ENCODE measurements at regions not wholly inside any gene's neighbourhood (a gene's known extent, or its start where the extent isn't known, plus 50 kb on each side); places are given as distances from the start of the nearest gene placed in this dataset.

GRCh38 chr1:55937840-55938375 is 641.5 kb downstream of the PLPP3 start:
- POLR2A ChIA-PET = no interaction called here
- no peaks in the 10 kb centered on the region for H3K36me3 ChIP-seq (ENCODE audit: control insufficient read depth in 2 of 2, extremely low read depth in 1 of 2, insufficient read depth in 1 of 2, low read length in 1 of 2)
- Mint-ChIP-seq H3K27me3 (no peaks in the 10 kb centered on the region), H3K36me3 (no peaks in the 10 kb centered on the region), H3K4me3 (no peak overlapping the region), H3K27ac (no peak overlapping the region), H3K4me1 (no peaks in the 10 kb centered on the region), H3K9me3 (peaks cover 5 to 9% (median 6%) of the 10 kb centered on the region in 3 donors)
- DNase-seq (no peak), ATAC-seq (replicated peaks in 1 of 4) (no peak)
- H3K27ac ChIP-seq (ENCODE audit: low read length) = no peak overlapping the region
- no peaks in the 10 kb centered on the region for H3K9me3 ChIP-seq
- H3K4me3 ChIP-seq (ENCODE audit: control insufficient read depth in 1 of 2, extremely low read depth in 1 of 2, low read length in 1 of 2) = no peak overlapping the region
- CTCF ChIA-PET = no interaction called here
- H3K27me3 ChIP-seq (replicated peaks in 1 of 2; ENCODE audit: control insufficient read depth in 2 of 2, extremely low read depth in 1 of 2, insufficient read depth in 2 of 2, low read length in 1 of 2) = no peaks in the 10 kb centered on the region
- 77% methylated on average over 2 of the region's 3 CpGs for WGBS (ENCODE audit: insufficient coverage)
- no peaks in the 10 kb centered on the region for H3K4me1 ChIP-seq (ENCODE audit: control insufficient read depth in 1 of 2, extremely low read depth in 1 of 2, insufficient read depth in 2 of 2, low read length in 2 of 2)

- H3K9me3 ChIP-seq = no peaks in the 10 kb centered on the region
- H3K27ac Mint-ChIP-seq = no peak overlapping the region
- CTCF ChIA-PET = no interaction called here
- no peaks in the 10 kb centered on the region for H3K4me1 ChIP-seq (ENCODE audit: control insufficient read depth in 1 of 2, extremely low read depth in 1 of 2, insufficient read depth in 2 of 2, low read length in 2 of 2)
- H3K27me3 Mint-ChIP-seq = peaks cover 0 to 1% of the 10 kb centered on the region in 2 donors
- POLR2A ChIA-PET = no interaction called here
- H3K4me1 Mint-ChIP-seq = no peaks in the 10 kb centered on the region
- H3K27ac ChIP-seq (ENCODE audit: low read length) = no peak overlapping the region
- no peaks in the 10 kb centered on the region for H3K27me3 ChIP-seq (replicated peaks in 1 of 2; ENCODE audit: control insufficient read depth in 2 of 2, extremely low read depth in 1 of 2, insufficient read depth in 2 of 2, low read length in 1 of 2)
- ATAC-seq (replicated peaks in 1 of 4) = no peak
- H3K4me3 Mint-ChIP-seq = no peak overlapping the region
- no peak for DNase-seq
- H3K36me3 ChIP-seq (ENCODE audit: control insufficient read depth in 2 of 2, extremely low read depth in 1 of 2, insufficient read depth in 1 of 2, low read length in 1 of 2) = no peaks in the 10 kb centered on the region
- no CpG with 5 or more reads among the region's 5 CpGs for WGBS (ENCODE audit: insufficient coverage)
- H3K36me3 Mint-ChIP-seq = no peaks in the 10 kb centered on the region
- no peak overlapping the region for H3K4me3 ChIP-seq (ENCODE audit: control insufficient read depth in 1 of 2, extremely low read depth in 1 of 2, low read length in 1 of 2)
- H3K9me3 Mint-ChIP-seq = peaks cover 5 to 9% (median 9%) of the 10 kb centered on the region in 3 donors
These were observed 644.1 kb downstream of the PLPP3 start for GRCh38 chr1:55935236-55935635.

DNA sequence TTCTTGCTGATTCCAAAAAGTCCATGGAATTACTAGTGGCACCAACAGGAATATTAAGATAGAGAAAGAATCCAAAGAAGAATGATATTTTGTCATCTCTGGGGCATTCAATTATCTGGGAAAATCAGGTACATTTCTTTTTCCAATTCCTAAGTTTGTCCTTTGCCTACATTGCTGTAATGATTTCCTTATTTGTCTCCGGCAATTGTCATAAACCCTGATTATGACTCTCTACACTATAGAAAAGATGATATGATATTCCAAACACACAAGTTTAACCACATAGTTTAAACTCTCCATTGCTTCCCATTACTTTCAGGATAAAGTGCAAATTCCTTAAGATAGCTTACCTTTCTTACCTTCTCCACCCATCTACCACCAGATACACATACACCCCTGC is 647.0 kb downstream of the PLPP3 start:
- ATAC-seq (replicated peaks in 1 of 4) (no peak), DNase-seq (no peak)
- no peaks in the 10 kb centered on the region for H3K36me3 ChIP-seq (ENCODE audit: control insufficient read depth in 2 of 2, extremely low read depth in 1 of 2, insufficient read depth in 1 of 2, low read length in 1 of 2)
- CTCF ChIA-PET = no interaction called here
- H3K4me3 ChIP-seq (ENCODE audit: control insufficient read depth in 1 of 2, extremely low read depth in 1 of 2, low read length in 1 of 2) = no peak overlapping the region
- POLR2A ChIA-PET = no interaction called here
- H3K9me3 ChIP-seq = no peaks in the 10 kb centered on the region
- H3K9me3 Mint-ChIP-seq = peaks cover 5 to 9% (median 9%) of the 10 kb centered on the region in 3 donors
- H3K27ac Mint-ChIP-seq = no peak overlapping the region
- H3K36me3 Mint-ChIP-seq = no peaks in the 10 kb centered on the region
- H3K27me3 ChIP-seq (replicated peaks in 1 of 2; ENCODE audit: control insufficient read depth in 2 of 2, extremely low read depth in 1 of 2, insufficient read depth in 2 of 2, low read length in 1 of 2) = peaks cover 0 to 4% of the 10 kb centered on the region in 2 experiments
- H3K27ac ChIP-seq (ENCODE audit: low read length) = no peak overlapping the region
- no peaks in the 10 kb centered on the region for H3K4me1 Mint-ChIP-seq
- H3K4me1 ChIP-seq (ENCODE audit: control insufficient read depth in 1 of 2, extremely low read depth in 1 of 2, insufficient read depth in 2 of 2, low read length in 2 of 2) = no peaks in the 10 kb centered on the region
- peaks cover 0 to 1% of the 10 kb centered on the region in 2 donors for H3K27me3 Mint-ChIP-seq
- WGBS (ENCODE audit: insufficient coverage) = no CpG with 5 or more reads among the region's 1 CpG
- no peak overlapping the region for H3K4me3 Mint-ChIP-seq

DNA sequence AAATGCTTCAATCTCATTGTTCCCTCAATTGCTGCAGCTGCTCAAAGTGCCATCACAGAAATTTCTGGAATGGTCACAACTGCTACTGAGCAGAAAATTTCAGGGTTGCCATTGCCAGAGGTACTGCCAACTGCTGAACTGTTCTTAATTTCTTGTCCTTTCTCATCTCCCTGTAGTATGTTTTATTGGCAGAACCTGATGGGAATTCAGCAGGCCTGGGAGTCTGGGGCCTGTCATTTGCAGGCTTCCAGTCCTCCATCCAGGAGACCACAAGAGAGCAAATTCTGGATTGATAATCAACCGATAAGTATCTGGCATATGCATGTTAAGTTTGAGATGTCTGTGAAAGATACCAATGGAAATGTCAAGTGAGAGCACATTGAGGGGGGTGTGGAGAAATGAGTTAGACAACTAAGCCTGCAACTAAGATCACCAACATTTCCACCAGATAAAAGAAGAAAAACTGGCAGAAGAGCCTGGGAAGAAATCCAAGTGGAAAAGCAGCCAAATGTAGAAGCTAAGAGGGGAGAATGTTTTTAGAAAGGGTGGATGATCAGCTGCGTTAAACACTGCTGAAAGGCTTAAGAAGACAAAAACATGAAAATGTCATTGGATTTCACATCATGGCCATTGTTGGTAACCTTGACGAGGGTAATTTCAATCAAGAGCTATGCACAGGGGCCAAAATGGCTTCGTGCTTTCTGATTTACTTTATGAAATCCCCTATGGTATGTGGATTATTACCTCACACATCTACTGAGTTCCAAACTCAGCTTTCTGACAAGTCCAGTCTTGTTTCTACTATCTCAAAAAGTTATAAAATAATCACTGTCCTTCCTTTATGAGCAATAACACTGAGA is 648.1 kb downstream of the PLPP3 start:
- peaks cover 0 to 4% of the 10 kb centered on the region in 2 experiments for H3K27me3 ChIP-seq (replicated peaks in 1 of 2; ENCODE audit: control insufficient read depth in 2 of 2, extremely low read depth in 1 of 2, insufficient read depth in 2 of 2, low read length in 1 of 2)
- peaks cover 5 to 9% (median 7%) of the 10 kb centered on the region in 3 donors for H3K9me3 Mint-ChIP-seq
- H3K36me3 Mint-ChIP-seq = no peaks in the 10 kb centered on the region
- DNase-seq (no peak), ATAC-seq (replicated peaks in 1 of 4) (no peak)
- no peak overlapping the region for H3K27ac Mint-ChIP-seq
- WGBS (ENCODE audit: insufficient coverage) = 100% methylated on average over 1 of the region's 4 CpGs
- no peak overlapping the region for H3K4me3 ChIP-seq (ENCODE audit: control insufficient read depth in 1 of 2, extremely low read depth in 1 of 2, low read length in 1 of 2)
- no peaks in the 10 kb centered on the region for H3K9me3 ChIP-seq
- POLR2A ChIA-PET = no interaction called here
- H3K4me1 Mint-ChIP-seq = no peaks in the 10 kb centered on the region
- H3K27ac ChIP-seq (ENCODE audit: low read length) = no peak overlapping the region
- H3K36me3 ChIP-seq (ENCODE audit: control insufficient read depth in 2 of 2, extremely low read depth in 1 of 2, insufficient read depth in 1 of 2, low read length in 1 of 2) = no peaks in the 10 kb centered on the region
- no peaks in the 10 kb centered on the region for H3K4me1 ChIP-seq (ENCODE audit: control insufficient read depth in 1 of 2, extremely low read depth in 1 of 2, insufficient read depth in 2 of 2, low read length in 2 of 2)
- CTCF ChIA-PET = no interaction called here
- H3K4me3 Mint-ChIP-seq = no peak overlapping the region
- peaks cover 0 to 1% of the 10 kb centered on the region in 2 donors for H3K27me3 Mint-ChIP-seq

DNA sequence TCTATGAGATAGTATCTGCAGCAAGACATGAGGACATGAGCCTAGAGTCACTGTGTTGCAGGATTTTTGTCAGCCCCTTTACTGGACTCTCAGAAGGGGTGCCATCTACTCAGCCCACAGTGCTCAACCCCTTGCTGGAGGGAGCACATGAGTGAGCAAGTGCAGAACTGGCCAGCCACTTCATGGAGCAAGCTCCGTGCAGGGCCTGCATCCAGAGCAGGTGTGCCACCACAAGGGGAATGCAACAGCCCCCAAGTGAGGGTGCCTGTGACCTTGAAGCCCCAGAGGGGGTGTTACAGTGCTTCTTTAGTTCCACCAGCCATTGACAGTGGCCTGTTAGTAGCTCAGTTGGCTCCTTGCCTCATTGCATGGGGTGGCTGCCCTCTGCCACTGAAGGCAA is 649.7 kb downstream of the PLPP3 start:
- ATAC-seq (replicated peaks in 1 of 4) = no peak
- H3K9me3 Mint-ChIP-seq = peaks cover 0 to 3% (median 3%) of the 10 kb centered on the region in 3 donors
- H3K27ac ChIP-seq (ENCODE audit: low read length) = no peak overlapping the region
- H3K36me3 ChIP-seq (ENCODE audit: control insufficient read depth in 2 of 2, extremely low read depth in 1 of 2, insufficient read depth in 1 of 2, low read length in 1 of 2) = no peaks in the 10 kb centered on the region
- POLR2A ChIA-PET = no interaction called here
- 67% methylated on average over 1 of the region's 1 CpG for WGBS (ENCODE audit: insufficient coverage)
- no peak overlapping the region for H3K4me3 Mint-ChIP-seq
- H3K4me3 ChIP-seq (ENCODE audit: control insufficient read depth in 1 of 2, extremely low read depth in 1 of 2, low read length in 1 of 2) = no peak overlapping the region
- no peak for DNase-seq
- H3K27ac Mint-ChIP-seq = no peak overlapping the region
- CTCF ChIA-PET = no interaction called here
- no peaks in the 10 kb centered on the region for H3K4me1 ChIP-seq (ENCODE audit: control insufficient read depth in 1 of 2, extremely low read depth in 1 of 2, insufficient read depth in 2 of 2, low read length in 2 of 2)
- no peaks in the 10 kb centered on the region for H3K36me3 Mint-ChIP-seq
- H3K27me3 ChIP-seq (replicated peaks in 1 of 2; ENCODE audit: control insufficient read depth in 2 of 2, extremely low read depth in 1 of 2, insufficient read depth in 2 of 2, low read length in 1 of 2) = peaks cover 0 to 4% of the 10 kb centered on the region in 2 experiments
- H3K9me3 ChIP-seq = no peaks in the 10 kb centered on the region
- peaks cover 0 to 1% of the 10 kb centered on the region in 2 donors for H3K27me3 Mint-ChIP-seq
- no peaks in the 10 kb centered on the region for H3K4me1 Mint-ChIP-seq

- Mint-ChIP-seq H3K27ac (no peak overlapping the region), H3K36me3 (no peaks in the 10 kb centered on the region), H3K27me3 (peaks cover 0 to 1% of the 10 kb centered on the region in 2 donors), H3K4me3 (no peak overlapping the region), H3K4me1 (no peaks in the 10 kb centered on the region), H3K9me3 (peaks cover 0 to 3% (median 0%) of the 10 kb centered on the region in 3 donors)
- CTCF ChIA-PET = no interaction called here
- no CpG with 5 or more reads among the region's 2 CpGs for WGBS (ENCODE audit: insufficient coverage)
- H3K9me3 ChIP-seq = no peaks in the 10 kb centered on the region
- no peaks in the 10 kb centered on the region for H3K36me3 ChIP-seq (ENCODE audit: control insufficient read depth in 2 of 2, extremely low read depth in 1 of 2, insufficient read depth in 1 of 2, low read length in 1 of 2)
- ATAC-seq (replicated peaks in 1 of 4) (no peak), DNase-seq (no peak)
- POLR2A ChIA-PET = no interaction called here
- H3K27ac ChIP-seq (ENCODE audit: low read length) = no peak overlapping the region
- H3K4me1 ChIP-seq (ENCODE audit: control insufficient read depth in 1 of 2, extremely low read depth in 1 of 2, insufficient read depth in 2 of 2, low read length in 2 of 2) = no peaks in the 10 kb centered on the region
- H3K4me3 ChIP-seq (ENCODE audit: control insufficient read depth in 1 of 2, extremely low read depth in 1 of 2, low read length in 1 of 2) = no peak overlapping the region
- peaks cover 0 to 4% of the 10 kb centered on the region in 2 experiments for H3K27me3 ChIP-seq (replicated peaks in 1 of 2; ENCODE audit: control insufficient read depth in 2 of 2, extremely low read depth in 1 of 2, insufficient read depth in 2 of 2, low read length in 1 of 2)
These were observed 650.8 kb downstream of the PLPP3 start for GRCh38 chr1:55928576-55928975.
